GM18511 (cell line): ENCODE measurements at regions not wholly inside any gene's neighbourhood (a gene's known extent, or its start where the extent isn't known, plus 50 kb on each side); places are given as distances from the start of the nearest gene placed in this dataset.

Experiments
- ATAC-seq: cut with Tn5 transposase; IDR thresholded peaks from one replicate; pipeline ENCODE4 v1.9.1; 2021; ENCODE audit warnings: mild to moderate bottlenecking, moderate library complexity; ENCODE audit not compliant: unreplicated experiment

DNA sequence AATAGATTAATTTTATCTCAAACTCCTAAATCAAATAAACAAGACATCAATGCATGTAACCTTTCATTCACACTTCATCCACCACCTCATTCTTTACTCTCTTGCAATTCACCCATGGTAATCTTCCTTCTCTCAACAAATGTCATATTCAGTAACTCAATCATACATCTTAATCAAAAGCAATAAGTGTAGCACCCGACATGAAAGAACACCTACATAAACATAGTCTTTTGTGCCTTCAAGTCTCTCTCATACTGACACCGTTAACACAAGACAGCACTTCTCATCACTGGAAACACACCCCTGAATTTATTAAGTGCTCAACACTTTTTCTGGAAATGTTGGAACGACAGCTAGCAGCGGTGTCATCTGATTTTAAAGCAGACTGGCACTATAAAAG, 225.9 kb downstream of the TTLL7 start:
- ATAC-seq = no peak

GRCh38 chr1:83770319-83770661, 228.6 kb downstream of the TTLL7 start:
- ATAC-seq = no peak

- no peak for ATAC-seq
Measured at GRCh38 chr1:83769594-83770318, 229.2 kb downstream of the TTLL7 start.

DNA sequence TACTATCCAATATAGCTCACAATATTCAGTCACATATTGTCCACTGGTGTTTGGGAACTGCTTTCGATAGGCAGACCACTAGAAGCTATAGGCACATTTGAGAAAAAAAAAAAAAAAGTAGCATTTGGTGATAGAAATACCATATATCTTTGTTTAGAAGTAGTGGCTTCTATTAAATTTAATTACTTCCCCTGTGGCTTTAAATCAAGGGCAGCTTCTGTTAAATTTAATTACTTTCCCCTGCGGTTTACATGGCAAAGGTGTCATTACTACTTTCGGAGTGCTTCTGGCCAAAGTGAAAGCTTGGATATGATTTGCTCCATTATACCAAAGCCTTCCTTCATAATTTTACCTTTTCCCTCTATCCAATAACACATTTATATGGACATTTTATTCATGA, 229.9 kb downstream of the TTLL7 start:
- no peak for ATAC-seq

GRCh38 chr1:83766241-83766691, 232.7 kb downstream of the TTLL7 start:
- no peak for ATAC-seq

DNA sequence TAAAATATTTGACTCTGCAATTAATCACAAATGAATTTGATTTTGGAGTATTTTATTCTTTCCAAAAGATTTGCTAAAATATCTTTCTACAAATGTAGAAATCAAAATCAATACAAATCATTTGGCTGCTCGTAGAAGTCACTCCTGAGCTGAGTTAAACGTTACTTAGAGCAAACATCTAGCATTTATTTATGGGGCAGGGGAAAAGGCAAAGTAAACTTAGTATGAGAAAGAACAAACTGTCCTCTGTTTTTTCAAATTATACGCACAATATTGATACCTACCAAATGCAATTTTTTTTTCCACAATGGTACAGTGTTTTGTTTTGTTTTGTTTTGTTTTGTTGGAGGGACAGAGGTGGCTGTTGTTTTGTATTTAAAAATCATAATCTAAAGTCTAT, 233.8 kb downstream of the TTLL7 start:
- no peak for ATAC-seq

- no peak for ATAC-seq
Measured at GRCh38 chr1:83764209-83764608, 234.7 kb downstream of the TTLL7 start.

DNA sequence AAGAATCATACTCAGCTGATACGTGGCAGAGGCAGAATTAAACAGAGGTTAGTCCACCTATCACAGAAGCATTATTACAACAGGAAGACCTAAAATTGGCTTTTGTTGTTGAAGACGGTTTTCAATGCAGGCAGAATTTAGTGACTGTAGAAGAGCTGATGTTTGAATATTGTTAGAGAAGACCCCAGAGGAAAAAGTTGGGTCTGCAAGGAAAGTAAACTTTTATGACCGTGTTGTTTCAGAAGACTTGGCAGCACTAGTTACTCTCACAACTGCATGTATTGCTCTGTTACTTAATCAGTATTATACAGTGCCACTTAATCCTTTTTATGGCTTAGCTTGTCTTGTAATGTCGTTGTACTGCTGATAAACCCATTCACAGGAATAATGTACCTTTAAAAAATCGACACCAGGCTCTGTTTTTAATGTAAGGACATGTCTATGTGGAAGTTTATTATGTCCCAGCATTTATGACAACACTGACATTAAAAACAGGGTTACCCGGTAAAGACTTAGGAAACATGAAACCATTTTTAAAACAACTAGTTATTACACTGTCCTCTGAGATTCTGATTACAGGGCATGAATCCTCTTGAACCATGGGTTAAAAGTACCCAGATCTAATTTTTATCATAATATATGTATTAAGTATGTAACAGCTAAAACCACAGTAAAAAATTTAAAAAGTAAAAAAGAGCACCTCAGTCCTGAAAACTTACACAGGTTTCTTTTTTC, 235.4 kb downstream of the TTLL7 start:
- no peak for ATAC-seq

DNA sequence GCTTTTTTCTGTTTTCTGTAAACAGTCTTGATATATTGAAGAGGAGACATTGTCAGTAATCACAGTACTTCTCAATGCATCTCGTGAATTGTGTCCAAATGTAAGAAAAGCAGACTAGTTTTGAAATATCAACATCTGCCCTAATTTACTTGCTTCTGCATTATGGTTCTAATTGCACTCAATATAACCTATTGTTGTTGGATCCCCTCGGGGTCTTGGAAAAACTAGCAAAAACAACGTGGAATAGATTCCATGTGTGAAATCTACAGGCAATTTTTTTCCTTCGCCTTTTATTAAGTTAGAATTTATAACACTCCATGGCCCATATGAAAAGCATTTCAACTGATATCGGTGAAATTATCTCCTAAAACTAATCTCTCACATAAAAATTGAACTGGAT, 236.5 kb downstream of the TTLL7 start:
- no peak for ATAC-seq

DNA sequence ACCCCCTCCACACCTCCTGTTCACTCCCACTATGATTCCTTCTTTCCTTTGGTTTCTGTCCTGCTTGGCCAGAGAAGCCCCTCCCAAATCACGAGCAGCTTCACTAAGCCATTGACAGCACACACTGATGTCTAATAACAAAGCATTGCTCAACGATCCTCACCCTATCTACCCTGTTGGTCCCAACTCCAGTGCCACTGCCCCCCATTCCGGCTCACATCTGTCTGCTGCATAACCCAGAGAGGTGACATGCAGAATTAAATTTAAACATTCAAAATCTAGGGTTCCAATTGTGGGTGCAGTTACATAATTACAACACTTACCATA, 236.9 kb downstream of the TTLL7 start:
- ATAC-seq = no peak

DNA sequence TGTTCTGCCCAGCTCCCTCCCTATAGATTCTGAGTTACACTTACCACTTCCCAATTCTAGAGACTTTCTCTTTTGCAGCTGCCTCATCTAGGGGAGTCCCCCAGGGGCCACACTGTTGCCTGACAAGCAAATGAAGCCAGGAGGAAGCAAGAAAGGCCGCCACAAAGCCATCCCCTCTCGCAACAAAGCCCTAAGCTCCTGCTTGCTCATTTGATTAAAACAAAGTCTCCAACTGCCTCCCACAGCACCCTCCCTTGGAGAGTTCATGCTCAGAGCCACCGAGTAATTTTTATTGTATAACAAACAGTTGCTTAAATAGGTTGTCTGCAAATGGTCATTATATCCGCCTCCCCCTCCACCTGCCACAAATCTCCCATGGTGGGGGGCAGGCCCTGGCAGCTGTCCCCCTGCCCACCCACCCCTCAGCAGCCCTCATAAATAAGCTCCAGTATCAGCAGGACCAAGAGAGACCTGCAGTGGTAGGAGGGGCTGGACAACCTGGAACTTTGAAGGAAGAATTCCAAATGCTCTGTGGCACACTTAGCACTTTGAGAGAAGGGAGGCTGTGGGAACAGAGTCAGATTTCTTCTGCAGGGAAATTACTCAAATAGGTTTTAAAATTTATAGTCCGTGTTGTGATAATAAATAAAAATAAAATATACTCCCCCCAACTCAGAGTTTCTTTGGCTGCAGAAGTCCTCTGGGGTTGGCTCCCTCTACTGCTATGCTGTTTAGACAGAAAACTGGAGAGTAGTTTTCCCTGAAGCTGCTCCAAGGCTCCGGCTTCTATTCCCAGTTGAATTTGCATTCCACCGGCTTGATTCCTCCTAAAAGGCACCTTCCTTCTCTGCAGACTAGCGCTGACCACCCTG, 237.5 kb downstream of the TTLL7 start:
- ATAC-seq = peak; percentile 100

DNA sequence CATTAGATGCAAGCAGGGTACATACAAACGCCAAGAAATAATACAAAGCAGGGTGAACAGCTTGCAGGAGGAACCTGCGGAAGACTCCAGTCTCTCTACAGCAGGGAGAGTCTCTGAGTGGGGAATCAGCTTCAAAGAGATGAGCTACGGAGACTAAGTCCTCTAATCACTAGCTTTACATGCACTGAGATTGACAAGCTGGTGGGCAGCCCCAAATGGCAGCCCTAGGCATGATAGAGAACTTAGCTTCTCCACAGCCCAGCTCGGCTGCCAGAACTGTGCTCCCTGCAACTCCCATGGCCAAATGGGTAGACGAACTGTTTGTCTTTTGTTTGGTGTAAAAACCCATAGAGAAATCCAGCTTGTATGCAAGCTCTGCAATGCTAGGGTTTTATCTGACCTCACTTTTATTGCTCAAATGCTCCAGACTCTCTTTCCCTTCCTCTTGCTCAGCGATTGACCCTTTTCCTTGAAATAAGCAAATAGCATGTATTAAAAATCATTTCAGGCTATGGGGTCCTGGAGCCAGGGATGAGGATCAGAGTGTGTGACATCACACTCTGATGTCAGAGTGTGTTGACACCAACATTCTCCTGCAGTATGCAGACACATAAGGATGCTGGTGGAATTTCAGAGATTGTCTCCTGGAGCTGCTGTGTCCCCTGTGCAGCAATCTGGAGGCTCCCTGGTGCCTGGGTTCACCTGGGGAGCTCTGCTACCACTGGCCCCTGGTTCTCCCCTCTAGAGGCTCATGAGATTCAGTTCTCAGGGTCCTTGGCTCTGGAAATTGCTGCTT, 238.5 kb downstream of the TTLL7 start:
- ATAC-seq = no peak

DNA sequence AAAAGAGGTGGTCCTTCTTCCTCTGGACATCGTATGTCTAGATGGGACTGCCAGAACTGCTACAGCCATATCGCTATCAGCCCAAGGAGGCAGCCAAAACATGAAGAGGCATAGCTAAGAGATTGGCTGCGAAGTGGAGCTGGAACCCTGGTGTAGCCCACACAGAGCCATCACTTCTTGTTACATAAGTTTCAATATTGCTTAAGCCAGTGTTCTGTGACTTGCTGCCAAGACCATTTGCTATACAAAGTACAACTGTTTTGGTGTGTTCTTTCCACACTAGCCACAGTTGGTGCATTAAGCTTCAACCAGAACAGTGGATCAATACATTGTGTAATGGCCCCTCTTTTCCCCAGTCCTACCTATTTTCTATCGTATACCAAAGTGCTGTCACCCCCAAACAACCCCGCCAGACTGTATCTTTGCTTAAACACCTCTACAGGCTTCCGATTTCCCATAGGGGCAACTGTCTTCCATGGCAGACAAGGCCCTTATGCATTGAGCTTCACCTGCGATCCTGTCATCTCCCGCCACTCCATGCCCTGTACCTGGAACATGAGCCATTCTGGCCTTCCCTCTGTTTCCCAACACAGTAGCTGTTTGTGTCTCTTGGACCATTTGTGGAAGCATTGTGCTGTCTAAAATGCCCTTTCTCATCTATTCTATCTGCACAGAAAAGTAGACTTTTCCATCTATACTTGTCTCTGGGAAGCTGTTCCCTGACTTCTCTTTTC, 241.8 kb downstream of the TTLL7 start:
- ATAC-seq = no peak

DNA sequence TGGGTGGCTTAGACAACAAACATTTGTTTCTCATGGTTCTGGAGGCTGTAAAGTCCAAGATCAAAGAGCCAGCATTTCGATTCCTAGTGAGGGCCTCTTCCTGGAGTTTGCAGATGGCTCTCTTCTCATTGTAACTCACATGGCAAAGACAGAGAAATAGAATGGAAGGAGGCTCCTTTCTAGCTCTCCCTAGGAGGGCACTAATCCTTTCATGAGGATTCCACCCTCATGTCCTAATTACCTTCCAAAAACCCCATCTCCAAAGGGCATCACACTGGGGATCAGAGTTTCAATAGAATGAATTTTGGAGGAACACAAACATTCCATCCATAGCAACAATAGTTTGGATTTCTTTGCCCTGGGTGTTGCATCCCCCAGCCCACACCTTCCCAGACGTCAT, 247.3 kb downstream of the TTLL7 start:
- ATAC-seq = no peak

DNA sequence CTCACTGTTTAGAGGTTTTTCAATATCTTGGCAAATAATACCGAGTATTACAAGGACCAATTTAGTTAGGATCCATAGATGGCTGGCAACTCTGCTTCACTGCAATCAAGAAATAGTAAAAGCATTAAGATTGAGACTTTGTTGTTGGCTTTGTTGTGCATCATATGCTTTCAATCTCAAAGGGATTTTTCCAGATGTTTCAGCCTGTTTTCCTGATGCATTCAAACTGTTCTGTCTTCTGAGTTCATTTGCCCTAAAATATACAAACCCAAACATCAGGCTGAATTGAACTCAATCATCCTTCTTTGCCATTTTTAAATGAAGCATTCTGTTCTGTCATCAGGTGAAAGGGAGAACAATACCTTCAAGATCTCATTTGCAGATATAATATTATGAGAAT, 248.7 kb downstream of the TTLL7 start:
- ATAC-seq = no peak

- no peak for ATAC-seq
Measured at GRCh38 chr1:83747853-83748482, 251.0 kb downstream of the TTLL7 start.

- ATAC-seq = peak; percentile 85
Measured at GRCh38 chr1:83746234-83746633, 252.7 kb downstream of the TTLL7 start.

DNA sequence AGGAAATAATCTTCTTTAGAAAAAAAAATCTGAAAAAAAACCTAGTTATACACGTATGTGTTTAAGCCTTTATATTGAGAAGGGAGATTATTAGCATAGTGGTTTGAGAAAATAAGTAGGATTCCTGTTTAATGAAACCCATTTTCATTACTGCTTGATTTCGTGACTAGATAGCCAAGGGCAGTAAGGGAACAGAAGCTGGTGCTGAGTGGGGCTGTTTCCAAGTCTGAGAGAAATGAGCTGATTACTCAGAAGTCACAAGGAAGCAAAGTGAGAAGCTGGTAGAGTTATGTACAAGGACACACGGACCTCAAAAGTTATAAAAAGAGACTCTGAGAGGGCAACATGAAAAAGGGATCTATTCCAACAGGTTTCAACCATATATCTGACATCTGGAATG, 256.5 kb downstream of the TTLL7 start:
- no peak for ATAC-seq

GRCh38 chr1:83741770-83742169, 257.2 kb downstream of the TTLL7 start:
- no peak for ATAC-seq

GRCh38 chr1:83741348-83741747, 257.6 kb downstream of the TTLL7 start:
- no peak for ATAC-seq
